ENCODE measurements at regions not wholly inside any gene's neighbourhood (a gene's known extent, or its start where the extent isn't known, plus 50 kb on each side); places are given as distances from the start of the nearest gene placed in this dataset.

DNA sequence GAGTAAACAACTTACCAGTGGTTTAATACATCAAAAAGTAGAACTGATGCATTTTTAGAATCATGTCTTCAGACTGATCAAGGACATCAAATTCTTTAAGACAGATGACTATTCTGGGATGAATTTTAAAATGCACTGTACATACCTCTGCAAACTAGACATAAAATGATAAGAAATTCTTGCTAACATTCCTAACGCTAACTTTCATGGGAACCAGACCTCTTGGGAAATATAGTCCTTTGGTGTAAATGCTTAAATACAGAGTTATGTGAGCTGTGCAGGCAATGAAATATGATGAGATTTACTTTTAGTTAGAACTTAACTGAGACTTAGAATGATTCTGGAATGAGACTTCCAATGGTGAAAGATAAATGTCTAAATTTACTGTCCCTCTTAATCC is 562.0 kb downstream of the NR4A2 start:
- TF ChIP-seq, protein P1, sequence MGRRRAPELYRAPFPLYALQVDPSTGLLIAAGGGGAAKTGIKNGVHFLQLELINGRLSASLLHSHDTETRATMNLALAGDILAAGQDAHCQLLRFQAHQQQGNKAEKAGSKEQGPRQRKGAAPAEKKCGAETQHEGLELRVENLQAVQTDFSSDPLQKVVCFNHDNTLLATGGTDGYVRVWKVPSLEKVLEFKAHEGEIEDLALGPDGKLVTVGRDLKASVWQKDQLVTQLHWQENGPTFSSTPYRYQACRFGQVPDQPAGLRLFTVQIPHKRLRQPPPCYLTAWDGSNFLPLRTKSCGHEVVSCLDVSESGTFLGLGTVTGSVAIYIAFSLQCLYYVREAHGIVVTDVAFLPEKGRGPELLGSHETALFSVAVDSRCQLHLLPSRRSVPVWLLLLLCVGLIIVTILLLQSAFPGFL (CRISPR knock-in tag; IDR thresholded peaks at IDR 0.05; ENCODE audit: borderline replicate concordance): no peak
- no peak for TF ChIP-seq EMX1 (CRISPR knock-in tag; IDR thresholded peaks at IDR 0.05)
- TF ChIP-seq ZNF425 (CRISPR knock-in tag; conservative IDR thresholded peaks at IDR 0.05): no peak
- TF ChIP-seq MAX (CRISPR knock-in tag; IDR thresholded peaks at IDR 0.05): no peak
- TF ChIP-seq, protein P2, sequence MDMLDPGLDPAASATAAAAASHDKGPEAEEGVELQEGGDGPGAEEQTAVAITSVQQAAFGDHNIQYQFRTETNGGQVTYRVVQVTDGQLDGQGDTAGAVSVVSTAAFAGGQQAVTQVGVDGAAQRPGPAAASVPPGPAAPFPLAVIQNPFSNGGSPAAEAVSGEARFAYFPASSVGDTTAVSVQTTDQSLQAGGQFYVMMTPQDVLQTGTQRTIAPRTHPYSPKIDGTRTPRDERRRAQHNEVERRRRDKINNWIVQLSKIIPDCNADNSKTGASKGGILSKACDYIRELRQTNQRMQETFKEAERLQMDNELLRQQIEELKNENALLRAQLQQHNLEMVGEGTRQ (CRISPR knock-in tag; IDR thresholded peaks at IDR 0.05): no peak
- TF ChIP-seq GABPB1 (CRISPR knock-in tag; IDR thresholded peaks at IDR 0.05): no peak
- TF ChIP-seq ZNF416 (CRISPR knock-in tag; IDR thresholded peaks at IDR 0.05): no peak
- TF ChIP-seq CTCF (IDR thresholded peaks at IDR 0.05): no peak
- TF ChIP-seq CREB1 (CRISPR knock-in tag; IDR thresholded peaks at IDR 0.05): no peak
- no peak for TF ChIP-seq ZBTB43 (CRISPR knock-in tag; IDR thresholded peaks at IDR 0.05)
